Central memory CD8-positive, alpha-beta T cell (primary cell): ENCODE measurements at regions not wholly inside any gene's neighbourhood (a gene's known extent, or its start where the extent isn't known, plus 50 kb on each side); places are given as distances from the start of the nearest gene placed in this dataset.
"Not testable (repeated sequence)": the region's sequence is repeated elsewhere in the genome, so short reads cannot be mapped to it uniquely, and the experiment has no call there.

Experiments used
- ATAC-seq: fragments of 150-1000 bp; cut with Tn5 transposase; replicated peaks from 2 replicates; pipeline ENCODE4 v1.10.0; 2022; ENCODE audit warnings: mild to moderate bottlenecking, moderate FRiP score, moderate number of reproducible peaks; ENCODE audit not compliant: poor library complexity, severe bottlenecking; ENCODE audit errors: extremely low read depth
- DNase-seq, 2 donors: peaks; one replicate each; pipeline ENCODE4 v3.0.0; 2021; ENCODE audit warnings: low spot score in 2 of 2
- H3K27ac Mint-ChIP-seq: one replicate; pipeline ENCODE4 v1.8.0; 2022; ENCODE audit warnings: low read depth, mild to moderate bottlenecking, moderate library complexity, mixed read lengths
- H3K27me3 Mint-ChIP-seq: one replicate; pipeline ENCODE4 v1.8.0; 2022; ENCODE audit warnings: mixed read lengths
- H3K36me3 Mint-ChIP-seq: one replicate; pipeline ENCODE4 v1.8.0; 2022; ENCODE audit warnings: mild to moderate bottlenecking, moderate library complexity, mixed read lengths; ENCODE audit not compliant: insufficient read depth
- H3K4me1 Mint-ChIP-seq: one replicate; pipeline ENCODE4 v1.8.0; 2022; ENCODE audit warnings: mixed read lengths
- H3K4me3 Mint-ChIP-seq: one replicate; pipeline ENCODE4 v1.8.0; 2022; ENCODE audit warnings: mild to moderate bottlenecking, moderate library complexity, mixed read lengths
- H3K9me3 Mint-ChIP-seq: one replicate; pipeline ENCODE4 v1.8.0; 2022; ENCODE audit warnings: mixed read lengths

- peaks cover 16% of the 10 kb centered on the region for H3K9me3 Mint-ChIP-seq
- H3K27ac Mint-ChIP-seq = no peak overlapping the region
- H3K4me1 Mint-ChIP-seq = no peaks in the 10 kb centered on the region
- DNase-seq (no peak), ATAC-seq (no peak)
- no peaks in the 10 kb centered on the region for H3K36me3 Mint-ChIP-seq
- no peaks in the 10 kb centered on the region for H3K27me3 Mint-ChIP-seq
- no peak overlapping the region for H3K4me3 Mint-ChIP-seq
These were observed 667.4 kb downstream of the ROBO2 start for GRCh38 chr3:77707281-77707680.

GRCh38 chr3:77709155-77709554 is 669.3 kb downstream of the ROBO2 start:
- H3K27ac Mint-ChIP-seq = no peak overlapping the region
- H3K4me1 Mint-ChIP-seq = no peaks in the 10 kb centered on the region
- no peak for ATAC-seq
- H3K9me3 Mint-ChIP-seq = peaks cover 11% of the 10 kb centered on the region
- no peaks in the 10 kb centered on the region for H3K36me3 Mint-ChIP-seq
- H3K4me3 Mint-ChIP-seq = no peak overlapping the region
- DNase-seq = no peak
- no peaks in the 10 kb centered on the region for H3K27me3 Mint-ChIP-seq

- Mint-ChIP-seq H3K9me3 (peaks cover 21% of the 10 kb centered on the region), H3K4me1 (no peaks in the 10 kb centered on the region), H3K36me3 (no peaks in the 10 kb centered on the region), H3K27ac (no peak overlapping the region), H3K4me3 (no peak overlapping the region), H3K27me3 (no peaks in the 10 kb centered on the region)
- DNase-seq = no peak
- no peak for ATAC-seq
These were observed 678.4 kb downstream of the ROBO2 start for GRCh38 chr3:77718311-77718710.

GRCh38 chr3:77720460-77720971 is 680.6 kb downstream of the ROBO2 start:
- Mint-ChIP-seq H3K27me3 (no peaks in the 10 kb centered on the region), H3K9me3 (peaks cover 21% of the 10 kb centered on the region), H3K4me1 (no peaks in the 10 kb centered on the region), H3K4me3 (no peak overlapping the region), H3K27ac (no peak overlapping the region), H3K36me3 (no peaks in the 10 kb centered on the region)
- DNase-seq (no peak), ATAC-seq (no peak)

GRCh38 chr3:77726517-77726916 is 686.6 kb downstream of the ROBO2 start:
- DNase-seq (no peak), ATAC-seq (no peak)
- Mint-ChIP-seq H3K27ac (no peak overlapping the region), H3K4me1 (no peaks in the 10 kb centered on the region), H3K27me3 (no peaks in the 10 kb centered on the region), H3K36me3 (no peaks in the 10 kb centered on the region), H3K4me3 (no peak overlapping the region), H3K9me3 (peaks cover 26% of the 10 kb centered on the region)

GRCh38 chr3:77746048-77746447 is 706.1 kb downstream of the ROBO2 start:
- Mint-ChIP-seq H3K27ac (no peak overlapping the region), H3K4me3 (no peak overlapping the region), H3K4me1 (no peaks in the 10 kb centered on the region), H3K9me3 (peaks cover 18% of the 10 kb centered on the region), H3K36me3 (no peaks in the 10 kb centered on the region), H3K27me3 (no peaks in the 10 kb centered on the region)
- DNase-seq = no peak
- ATAC-seq = no peak

- H3K9me3 Mint-ChIP-seq = peaks cover 18% of the 10 kb centered on the region
- H3K4me3 Mint-ChIP-seq = no peak overlapping the region
- no peak overlapping the region for H3K27ac Mint-ChIP-seq
- H3K27me3 Mint-ChIP-seq = no peaks in the 10 kb centered on the region
- DNase-seq (no peak), ATAC-seq (no peak)
- H3K36me3 Mint-ChIP-seq = no peaks in the 10 kb centered on the region
- no peaks in the 10 kb centered on the region for H3K4me1 Mint-ChIP-seq
These were observed 707.0 kb downstream of the ROBO2 start for GRCh38 chr3:77746892-77747291.

GRCh38 chr3:77756397-77756975 is 716.6 kb downstream of the ROBO2 start:
- H3K9me3 Mint-ChIP-seq = peaks cover 21% of the 10 kb centered on the region
- DNase-seq, ATAC-seq, H3K4me3 Mint-ChIP-seq, H3K27ac Mint-ChIP-seq, H3K27me3 Mint-ChIP-seq, H3K36me3 Mint-ChIP-seq, H3K4me1 Mint-ChIP-seq: not testable (repeated sequence)

- ATAC-seq (no peak), DNase-seq (no peak)
- Mint-ChIP-seq H3K9me3 (peaks cover 20% of the 10 kb centered on the region), H3K4me1 (no peaks in the 10 kb centered on the region), H3K36me3 (no peaks in the 10 kb centered on the region), H3K27me3 (no peaks in the 10 kb centered on the region), H3K4me3 (no peak overlapping the region), H3K27ac (no peak overlapping the region)
These were observed 732.6 kb downstream of the ROBO2 start for GRCh38 chr3:77772459-77772858.

- DNase-seq (no peak), ATAC-seq (no peak)
- H3K4me1 Mint-ChIP-seq = no peaks in the 10 kb centered on the region
- H3K36me3 Mint-ChIP-seq = no peaks in the 10 kb centered on the region
- no peak overlapping the region for H3K27ac Mint-ChIP-seq
- H3K4me3 Mint-ChIP-seq = no peak overlapping the region
- H3K27me3 Mint-ChIP-seq = no peaks in the 10 kb centered on the region
- H3K9me3 Mint-ChIP-seq = peaks cover 20% of the 10 kb centered on the region
These were observed 733.2 kb downstream of the ROBO2 start for GRCh38 chr3:77773084-77773483.

GRCh38 chr3:77780278-77780996 is 740.5 kb downstream of the ROBO2 start:
- no peak overlapping the region for H3K27ac Mint-ChIP-seq
- H3K27me3 Mint-ChIP-seq = no peaks in the 10 kb centered on the region
- no peak for DNase-seq
- no peak for ATAC-seq
- H3K36me3 Mint-ChIP-seq = no peaks in the 10 kb centered on the region
- H3K4me1 Mint-ChIP-seq = no peaks in the 10 kb centered on the region
- peaks cover 11% of the 10 kb centered on the region for H3K9me3 Mint-ChIP-seq
- no peak overlapping the region for H3K4me3 Mint-ChIP-seq

- H3K27me3 Mint-ChIP-seq = no peaks in the 10 kb centered on the region
- no peaks in the 10 kb centered on the region for H3K4me1 Mint-ChIP-seq
- ATAC-seq (no peak), DNase-seq (no peak)
- H3K4me3 Mint-ChIP-seq = no peak overlapping the region
- peaks cover 17% of the 10 kb centered on the region for H3K9me3 Mint-ChIP-seq
- H3K36me3 Mint-ChIP-seq = no peaks in the 10 kb centered on the region
- no peak overlapping the region for H3K27ac Mint-ChIP-seq
These were observed 746.3 kb downstream of the ROBO2 start for GRCh38 chr3:77786216-77786615.

GRCh38 chr3:77795013-77795412 is 755.1 kb downstream of the ROBO2 start:
- Mint-ChIP-seq H3K4me1 (no peaks in the 10 kb centered on the region), H3K36me3 (no peaks in the 10 kb centered on the region), H3K9me3 (peaks cover 13% of the 10 kb centered on the region), H3K4me3 (no peak overlapping the region), H3K27me3 (no peaks in the 10 kb centered on the region), H3K27ac (no peak overlapping the region)
- no peak for ATAC-seq
- DNase-seq = no peak
